ENCODE measurements at regions not wholly inside any gene's neighbourhood (a gene's known extent, or its start where the extent isn't known, plus 50 kb on each side); places are given as distances from the start of the nearest gene placed in this dataset.

GRCh38 chr22:44442186-44442815 is 55.7 kb downstream of the RTL6 start:
- Mint-ChIP-seq H3K36me3 (ENCODE audit: low read depth) (no peaks in the 10 kb centered on the region), H3K27ac (no peak overlapping the region)

DNA sequence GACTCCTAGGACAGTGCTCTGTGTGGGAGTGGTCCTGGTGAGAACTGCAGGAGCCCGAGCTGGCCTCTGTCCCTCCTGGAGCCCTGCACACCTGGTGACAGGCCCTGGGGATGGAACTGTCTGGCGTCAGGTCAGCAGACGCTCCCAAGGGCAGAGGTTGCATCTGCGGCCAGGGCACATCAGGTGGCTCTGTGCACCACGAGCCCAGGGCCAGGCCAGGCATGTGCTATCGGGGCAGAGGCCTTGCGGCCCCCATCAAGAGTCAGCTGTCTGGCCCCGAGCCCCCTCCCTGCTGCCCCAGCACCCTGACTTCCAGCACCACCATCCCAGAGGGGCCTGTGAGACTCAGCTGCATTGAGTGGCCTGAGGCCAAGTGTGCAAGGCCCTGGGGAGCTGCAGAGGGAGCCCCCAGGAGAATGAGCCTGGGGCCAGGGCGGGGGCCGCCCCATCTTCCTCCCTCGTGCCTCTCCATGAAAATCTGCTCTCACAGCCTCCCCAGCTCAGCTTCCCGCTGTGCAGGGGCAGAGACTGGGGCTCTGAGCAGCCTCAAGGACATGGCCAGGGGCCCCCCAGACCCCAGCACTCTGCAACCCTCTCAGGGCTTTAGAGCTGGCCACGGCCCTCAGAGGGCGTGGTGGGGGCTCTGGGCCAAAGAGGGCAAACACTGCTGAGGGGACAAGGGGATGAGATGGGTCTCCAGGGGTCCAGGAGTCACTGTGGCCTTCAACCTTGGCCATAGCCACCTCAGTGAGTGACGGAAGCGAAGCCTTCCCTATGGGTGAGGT is 56.4 kb downstream of the RTL6 start:
- intact Hi-C loops (cut with micrococcal nuclease): no loop called here
- CTCF ChIA-PET: no interaction called here
- peaks cover 3% of the 10 kb centered on the region for H3K9me3 Mint-ChIP-seq
- no peak overlapping the region for H3K27ac Mint-ChIP-seq
- no peaks in the 10 kb centered on the region for H3K27me3 Mint-ChIP-seq (ENCODE audit: low read depth)
- H3K36me3 Mint-ChIP-seq (ENCODE audit: low read depth): no peaks in the 10 kb centered on the region
- DNase-seq: no peak
- H3K4me1 Mint-ChIP-seq (ENCODE audit: low read depth): no peaks in the 10 kb centered on the region
- H3K4me3 Mint-ChIP-seq: no peak overlapping the region

More at GRCh38 chr22:44442186-44442815, 55.7 kb downstream of the RTL6 start:
- no peak for DNase-seq
- H3K9me3 Mint-ChIP-seq: peaks cover 5% of the 10 kb centered on the region
- intact Hi-C loops (cut with micrococcal nuclease): no loop called here
- CTCF ChIA-PET: no interaction called here
- no peaks in the 10 kb centered on the region for H3K27me3 Mint-ChIP-seq (ENCODE audit: low read depth)
- no peaks in the 10 kb centered on the region for H3K4me1 Mint-ChIP-seq (ENCODE audit: low read depth)
- no peak overlapping the region for H3K4me3 Mint-ChIP-seq

- H3K36me3 Mint-ChIP-seq (ENCODE audit: low read depth): no peaks in the 10 kb centered on the region
- no peak for DNase-seq
- no peak overlapping the region for H3K27ac Mint-ChIP-seq
- H3K4me3 Mint-ChIP-seq: no peak overlapping the region
- no peaks in the 10 kb centered on the region for H3K9me3 Mint-ChIP-seq
- CTCF ChIA-PET: interaction anchor here (0.5 kb wide), 1 partner anchor 68 kb away, joined by 3 read pairs; no protein-coding TSS in a partner anchor
- no peaks in the 10 kb centered on the region for H3K27me3 Mint-ChIP-seq (ENCODE audit: low read depth)
- no peaks in the 10 kb centered on the region for H3K4me1 Mint-ChIP-seq (ENCODE audit: low read depth)
- intact Hi-C loops (cut with micrococcal nuclease): no loop called here
These were observed 57.5 kb downstream of the RTL6 start for GRCh38 chr22:44440224-44441160.

GRCh38 chr22:44439356-44440223 is 58.4 kb downstream of the RTL6 start:
- no peak for DNase-seq
- no peaks in the 10 kb centered on the region for H3K36me3 Mint-ChIP-seq (ENCODE audit: low read depth)
- H3K4me3 Mint-ChIP-seq: no peak overlapping the region
- H3K27me3 Mint-ChIP-seq (ENCODE audit: low read depth): no peaks in the 10 kb centered on the region
- no peaks in the 10 kb centered on the region for H3K9me3 Mint-ChIP-seq
- no peaks in the 10 kb centered on the region for H3K4me1 Mint-ChIP-seq (ENCODE audit: low read depth)
- CTCF ChIA-PET: interaction anchor here (0.5 to 0.9 kb wide), 2 partner anchors 55 to 149 kb away, joined by 3 to 4 read pairs; no protein-coding TSS in a partner anchor
- H3K27ac Mint-ChIP-seq: no peak overlapping the region
- intact Hi-C loops (cut with micrococcal nuclease): no loop called here

DNA sequence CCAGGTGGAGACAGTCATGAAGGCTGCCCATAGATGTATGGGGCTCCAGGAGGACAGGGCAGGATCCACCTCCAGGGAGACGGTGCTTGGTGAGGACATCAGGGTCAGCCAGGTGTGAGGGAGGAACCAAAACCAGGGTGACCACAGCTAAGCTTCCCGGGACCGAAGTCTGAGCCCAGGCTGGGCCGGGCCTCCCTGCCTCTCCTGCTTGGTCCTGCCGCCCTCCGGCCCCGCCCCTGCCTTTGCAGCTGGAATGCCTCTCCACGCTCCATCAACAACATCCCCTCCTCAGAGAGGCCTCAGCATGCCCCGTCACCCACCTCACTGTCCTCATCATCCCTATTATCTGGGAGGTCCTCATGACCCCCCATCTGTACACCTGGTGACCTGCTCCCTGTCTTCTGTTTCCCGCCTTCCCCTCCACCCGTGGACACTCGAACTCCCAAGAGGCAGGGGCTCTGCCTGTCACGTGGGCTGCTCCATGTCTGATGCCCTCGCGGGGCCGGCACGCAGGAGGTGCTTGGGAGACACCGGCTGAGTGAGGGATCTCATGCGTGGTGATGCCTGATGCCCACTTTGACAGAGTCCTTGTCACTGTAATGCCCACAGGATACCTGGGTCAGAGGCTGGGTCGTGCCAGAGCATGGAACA is 59.4 kb downstream of the RTL6 start:
- intact Hi-C loops (cut with micrococcal nuclease): no loop called here
- Mint-ChIP-seq H3K9me3 (no peaks in the 10 kb centered on the region), H3K4me1 (ENCODE audit: low read depth) (no peaks in the 10 kb centered on the region), H3K4me3 (no peak overlapping the region), H3K36me3 (ENCODE audit: low read depth) (no peaks in the 10 kb centered on the region), H3K27ac (no peak overlapping the region), H3K27me3 (ENCODE audit: low read depth) (no peaks in the 10 kb centered on the region)
- no peak for DNase-seq
- CTCF ChIA-PET: interaction anchor here (0.9 kb wide), 1 partner anchor 54 kb away, joined by 4 read pairs; no protein-coding TSS in a partner anchor

DNA sequence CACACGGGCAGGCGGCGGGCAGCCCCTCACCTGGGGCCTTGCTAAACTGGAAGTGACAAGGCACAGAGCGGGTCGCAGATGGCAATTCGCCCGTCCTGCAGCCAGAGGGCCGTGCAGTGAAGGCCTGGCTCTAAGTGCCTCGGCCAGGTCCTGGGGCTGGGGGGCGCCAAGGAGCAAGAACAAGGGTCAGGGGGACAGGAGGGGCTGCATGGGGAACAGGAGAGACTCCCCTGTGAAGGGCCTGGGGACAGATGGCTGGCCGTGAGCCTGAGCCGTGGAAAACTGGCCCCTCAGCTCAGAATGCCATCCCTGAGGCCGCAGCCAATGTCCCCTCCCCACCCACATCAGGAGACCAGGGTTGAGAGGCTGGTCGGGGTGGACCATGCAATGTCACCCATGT is 60.0 kb downstream of the RTL6 start:
- CTCF ChIA-PET: no interaction called here
- H3K36me3 Mint-ChIP-seq (ENCODE audit: low read depth): no peaks in the 10 kb centered on the region
- no peak for DNase-seq
- no peaks in the 10 kb centered on the region for H3K9me3 Mint-ChIP-seq
- no peaks in the 10 kb centered on the region for H3K4me1 Mint-ChIP-seq (ENCODE audit: low read depth)
- no peak overlapping the region for H3K27ac Mint-ChIP-seq
- intact Hi-C loops (cut with micrococcal nuclease): no loop called here
- no peaks in the 10 kb centered on the region for H3K27me3 Mint-ChIP-seq (ENCODE audit: low read depth)
- H3K4me3 Mint-ChIP-seq: no peak overlapping the region

DNA sequence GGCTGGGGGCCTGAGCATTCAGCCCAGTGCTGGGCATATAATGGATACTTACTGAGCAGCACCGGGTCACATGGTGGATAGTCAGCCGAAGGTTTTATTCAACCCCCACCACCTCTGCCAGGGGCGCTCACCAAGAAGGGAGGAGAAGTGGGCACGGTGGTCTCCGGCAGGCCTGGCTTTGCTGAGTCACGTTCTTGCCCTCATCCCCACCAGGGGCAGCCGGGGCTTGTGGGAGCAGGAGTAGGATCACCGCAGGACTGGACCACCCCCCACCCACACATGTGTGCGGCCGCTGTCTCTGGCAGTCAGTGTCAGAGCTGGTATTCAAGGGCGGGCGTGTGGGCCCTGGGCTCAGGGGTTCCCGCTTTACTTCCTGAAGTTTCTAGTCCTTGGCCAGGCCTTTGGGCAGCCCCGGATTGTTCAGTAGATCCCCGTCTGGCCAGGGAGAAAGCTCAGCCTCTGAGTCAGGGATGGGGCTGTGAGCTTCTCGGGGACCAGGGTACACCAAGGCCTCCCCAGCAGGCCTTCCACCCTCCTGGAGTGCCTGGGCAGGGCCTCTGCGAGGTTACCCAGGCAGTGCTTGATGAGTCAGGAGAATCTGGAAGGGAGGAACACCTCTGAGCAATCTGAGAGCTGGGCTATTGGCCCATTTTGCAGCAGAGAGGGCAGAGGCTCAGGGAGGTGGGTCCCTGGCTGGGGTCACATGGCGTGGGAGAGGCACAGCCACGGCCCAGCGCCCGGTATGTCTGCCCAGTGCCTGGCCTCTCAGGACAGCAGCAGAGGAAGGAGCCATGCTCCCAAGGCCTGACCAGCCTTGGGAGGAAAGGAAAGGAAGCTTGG is 60.6 kb downstream of the RTL6 start:
- Mint-ChIP-seq H3K36me3 (ENCODE audit: low read depth) (no peaks in the 10 kb centered on the region), H3K4me3 (no peak overlapping the region), H3K27me3 (ENCODE audit: low read depth) (no peaks in the 10 kb centered on the region), H3K4me1 (ENCODE audit: low read depth) (no peaks in the 10 kb centered on the region), H3K27ac (no peak overlapping the region), H3K9me3 (no peaks in the 10 kb centered on the region)
- intact Hi-C loops (cut with micrococcal nuclease): no loop called here
- no peak for DNase-seq
- CTCF ChIA-PET: no interaction called here

GRCh38 chr22:44436736-44437135 is 61.3 kb downstream of the RTL6 start:
- H3K4me1 Mint-ChIP-seq (ENCODE audit: low read depth): no peaks in the 10 kb centered on the region
- no peaks in the 10 kb centered on the region for H3K9me3 Mint-ChIP-seq
- H3K4me3 Mint-ChIP-seq: no peak overlapping the region
- H3K27me3 Mint-ChIP-seq (ENCODE audit: low read depth): no peaks in the 10 kb centered on the region
- H3K27ac Mint-ChIP-seq: no peak overlapping the region
- DNase-seq: no peak
- intact Hi-C loops (cut with micrococcal nuclease): no loop called here
- CTCF ChIA-PET: no interaction called here
- no peaks in the 10 kb centered on the region for H3K36me3 Mint-ChIP-seq (ENCODE audit: low read depth)

- CTCF ChIA-PET: no interaction called here
- no peak overlapping the region for H3K27ac Mint-ChIP-seq
- H3K4me1 Mint-ChIP-seq (ENCODE audit: low read depth): no peaks in the 10 kb centered on the region
- H3K36me3 Mint-ChIP-seq (ENCODE audit: low read depth): no peaks in the 10 kb centered on the region
- intact Hi-C loops (cut with micrococcal nuclease): no loop called here
- H3K27me3 Mint-ChIP-seq (ENCODE audit: low read depth): no peaks in the 10 kb centered on the region
- no peak overlapping the region for H3K4me3 Mint-ChIP-seq
- H3K9me3 Mint-ChIP-seq: no peaks in the 10 kb centered on the region
- DNase-seq: no peak
These were observed 66.8 kb downstream of the RTL6 start for GRCh38 chr22:44431256-44431655.

DNA sequence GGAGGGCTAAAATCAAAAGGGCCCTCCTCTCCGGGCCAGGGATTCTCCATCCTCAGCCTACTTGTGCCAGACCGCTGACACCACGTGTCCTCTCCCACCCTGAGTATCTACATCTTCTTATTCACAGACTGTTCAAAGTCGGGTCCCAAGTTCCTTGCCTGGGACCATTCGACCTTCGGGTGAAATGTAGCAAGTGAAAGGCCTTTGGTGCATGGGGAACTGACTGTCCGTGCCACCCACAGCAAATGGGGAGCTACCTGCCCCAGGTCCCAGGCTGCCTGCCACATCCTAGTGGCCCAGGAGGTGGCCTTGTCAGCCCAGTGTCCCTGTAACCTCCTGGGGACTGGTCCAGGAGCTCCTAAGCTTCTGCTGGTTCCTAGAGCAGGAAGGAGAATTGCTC is 67.3 kb downstream of the RTL6 start:
- Mint-ChIP-seq H3K36me3 (ENCODE audit: low read depth) (no peaks in the 10 kb centered on the region), H3K27ac (no peak overlapping the region), H3K27me3 (ENCODE audit: low read depth) (no peaks in the 10 kb centered on the region), H3K4me3 (no peak overlapping the region), H3K4me1 (ENCODE audit: low read depth) (no peaks in the 10 kb centered on the region), H3K9me3 (no peaks in the 10 kb centered on the region)
- CTCF ChIA-PET: no interaction called here
- intact Hi-C loops (cut with micrococcal nuclease): no loop called here
- no peak for DNase-seq

Measured in activated naive CD4-positive, alpha-beta T cell treated with anti-CD3 and anti-CD28 coated beads for 36 hours (primary cell).